HepG2 (cell line): ENCODE measurements at regions not wholly inside any gene's neighbourhood (a gene's known extent, or its start where the extent isn't known, plus 50 kb on each side); places are given as distances from the start of the nearest gene placed in this dataset.

Experiments
- ATAC-seq: fragments of 200-7000 bp; cut with Tn5 transposase; 3 replicates; pipeline ENCODE4 v1.9.1; 2020; ENCODE audit warnings: mild to moderate bottlenecking, moderate library complexity
- BruUV-seq: library from RNA; stranded (reverse); fragments of 400-500 nt; replicated peaks from 2 replicates; lab custom pipeline; 2021; lab: Mats Ljungman, UMichigan
- CTCF ChIA-PET: fragments of 300-600 bp; formaldehyde crosslinking; extraction: SDS; loops from one replicate; lab custom pipeline; 2021; ENCODE audit warnings: low total read pairs, inconsistent platforms, low intra/inter-chr PET ratio; lab: Yijun Ruan, JAX
- POLR2A ChIA-PET: fragments of 350-600 bp; sonication (Branson Sonifier 250); formaldehyde crosslinking; loops from one replicate; lab custom pipeline; 2020; ENCODE audit warnings: antibody characterized with exemption, inconsistent platforms; lab: Yijun Ruan, JAX
- DNase-seq: peaks from one replicate; pipeline ENCODE4 v3.0.0-alpha.2; 2015; ENCODE audit warnings: low spot score
- FAIRE-seq: peaks from 3 replicates; lab custom pipeline; 2011; peaks lifted over from hg19 to GRCh38; lab: Jason Lieb, UNC
- H2AFZ ChIP-seq: one replicate; pipeline ENCODE4 v1.6.1; 2011; ENCODE audit warnings: low read length, inconsistent platforms
- H3K27ac ChIP-seq: fragments of 300-600 bp; 3 replicates; pipeline ENCODE4 v1.8.0; 2011; ENCODE audit warnings: mixed run types, mild to moderate bottlenecking, mixed read lengths, low read length, inconsistent platforms; ENCODE audit not compliant: insufficient read depth; ENCODE audit errors: extremely low read length
- H3K27me3 ChIP-seq, 2 experiments: fragments of 200-600 bp in 1 of 2; 2 replicates in 1 of 2; 3 replicates in 1 of 2; pipeline versions ENCODE4 v1.6.0 to v1.8.0; 2011; ENCODE audit warnings: low read length in 2 of 2, mild to moderate bottlenecking in 2 of 2, moderate library complexity in 2 of 2, inconsistent platforms in 1 of 2; ENCODE audit not compliant: insufficient read depth in 2 of 2, control insufficient read depth in 1 of 2
- H3K36me3 ChIP-seq, 2 experiments: fragments of 200-600 bp in 1 of 2; replicated peaks in 1 of 2; 2 replicates in 1 of 2; 3 replicates in 1 of 2; pipeline versions ENCODE4 v1.5.1 to v1.8.0; 2011; ENCODE audit warnings: low read length in 2 of 2, inconsistent platforms in 1 of 2; ENCODE audit not compliant: insufficient read depth in 2 of 2, control insufficient read depth in 1 of 2
- H3K4me1 ChIP-seq: 2 replicates; pipeline ENCODE4 v1.5.1; 2012; ENCODE audit warnings: low read length, inconsistent platforms; ENCODE audit not compliant: insufficient read depth
- H3K4me2 ChIP-seq: 2 replicates; pipeline ENCODE4 v1.6.0; 2011; ENCODE audit warnings: low read depth, low read length, inconsistent platforms
- H3K4me3 ChIP-seq, 3 experiments: fragments of 200-600 bp in 1 of 3; sonication (generic), shearing (Covaris generic) in 1 of 3; replicated peaks in 1 of 3; 2 replicates each; pipeline ENCODE4 v1.5.1; 2011 to 2016; ENCODE audit warnings: low read length in 3 of 3, inconsistent platforms in 2 of 3, low read depth in 2 of 3, mild to moderate bottlenecking in 2 of 3, control low read depth in 1 of 3, mixed read lengths in 1 of 3; ENCODE audit not compliant: insufficient read depth in 1 of 3
- H3K79me2 ChIP-seq: one replicate; pipeline ENCODE4 v1.6.1; 2011; ENCODE audit warnings: low read length, inconsistent platforms; ENCODE audit not compliant: insufficient read depth
- H3K9ac ChIP-seq: 2 replicates; pipeline ENCODE4 v1.6.0; 2011; ENCODE audit warnings: mild to moderate bottlenecking, low read depth, low read length, inconsistent platforms; ENCODE audit not compliant: insufficient read depth
- H3K9me3 ChIP-seq: 2 replicates; pipeline ENCODE4 v1.5.1; 2012; ENCODE audit warnings: mild to moderate bottlenecking, low read length
- H4K20me1 ChIP-seq: 2 replicates; pipeline ENCODE4 v1.6.0; 2011; ENCODE audit warnings: inconsistent platforms, mild to moderate bottlenecking, low read length, moderate library complexity; ENCODE audit not compliant: insufficient read depth
- CEBPG ChIP-seq: IDR thresholded peaks from 2 replicates; pipeline ENCODE4 v1.6.1; 2016
- HNF4A ChIP-seq: sonication (generic); formaldehyde crosslinking; IDR thresholded peaks from 2 replicates; pipeline ENCODE4 v1.4.0; 2020; ENCODE audit warnings: missing genetic modification reagents
- NCOR1 ChIP-seq: fragments of 200-600 bp; sonication (generic); IDR thresholded peaks from 2 replicates; pipeline ENCODE4 v1.7.0; 2017; ENCODE audit warnings: antibody characterized with exemption, low read length, borderline replicate concordance
- NR2F6 ChIP-seq, 2 experiments: IDR thresholded peaks; 2 replicates each; pipeline ENCODE4 v1.6.1; 2016; ENCODE audit warnings: antibody characterized with exemption in 1 of 2, mild to moderate bottlenecking in 1 of 2
- POGZ ChIP-seq: sonication (generic); formaldehyde crosslinking; IDR thresholded peaks from 2 replicates; pipeline ENCODE4 v1.4.0; 2020; ENCODE audit warnings: mild to moderate bottlenecking, missing genetic modification reagents
- RAD21 ChIP-seq: fragments of 450-650 bp; formaldehyde crosslinking; IDR thresholded peaks from 2 replicates; pipeline ENCODE4 v1.5.0; 2020; ENCODE audit warnings: mild to moderate bottlenecking
- ZNF263 ChIP-seq: sonication (generic); formaldehyde crosslinking; IDR thresholded peaks from 2 replicates; pipeline ENCODE4 v1.4.0; 2020; ENCODE audit warnings: missing genetic modification reagents
- ZNF460 ChIP-seq: sonication (generic); formaldehyde crosslinking; IDR thresholded peaks from 2 replicates; pipeline ENCODE4 v1.5.1; 2020; ENCODE audit warnings: missing genetic modification reagents, mild to moderate bottlenecking, borderline replicate concordance
- WGBS: methylation state at CpG from one replicate; pipeline ENCODE4 v1.1.6; 2017; ENCODE audit warnings: low lambda C conversion rate; 5-methylcytosine and 5-hydroxymethylcytosine counted together
- in situ Hi-C: cut with HindIII; loops from 2 replicates; pipeline ENCODE4 v1.10.0; 2017; ENCODE audit warnings: low pct_unique_long_range_greater_than_20kb; ENCODE audit not compliant: extremely low pct_ligation_motif_present
- intact Hi-C: fragments of 100-400 bp; cut with micrococcal nuclease; formaldehyde crosslinking; loops from one replicate; pipeline ENCODE4 v1.10.0; 2022; ENCODE audit not compliant: unreplicated experiment
- TF ChIP-seq, protein P1 (sequence below): sonication (generic); formaldehyde crosslinking; conservative IDR thresholded peaks from 2 replicates; pipeline ENCODE4 v1.5.0; 2020; ENCODE audit warnings: missing genetic modification reagents
- TF ChIP-seq, protein P2 (sequence below): sonication (generic); formaldehyde crosslinking; IDR thresholded peaks from 2 replicates; pipeline ENCODE4 v1.9.0; 2022; ENCODE audit warnings: missing genetic modification reagents, mild to moderate bottlenecking, borderline replicate concordance
- TF ChIP-seq, protein P3 (sequence below): sonication (generic); formaldehyde crosslinking; IDR thresholded peaks from 2 replicates; pipeline ENCODE4 v1.4.0; 2020; ENCODE audit warnings: mild to moderate bottlenecking, missing genetic modification reagents, borderline replicate concordance
- TF ChIP-seq, protein P4 (sequence below): IDR thresholded peaks from 2 replicates; pipeline ENCODE4 v1.6.1; 2016; ENCODE audit warnings: control low read depth

DNA sequence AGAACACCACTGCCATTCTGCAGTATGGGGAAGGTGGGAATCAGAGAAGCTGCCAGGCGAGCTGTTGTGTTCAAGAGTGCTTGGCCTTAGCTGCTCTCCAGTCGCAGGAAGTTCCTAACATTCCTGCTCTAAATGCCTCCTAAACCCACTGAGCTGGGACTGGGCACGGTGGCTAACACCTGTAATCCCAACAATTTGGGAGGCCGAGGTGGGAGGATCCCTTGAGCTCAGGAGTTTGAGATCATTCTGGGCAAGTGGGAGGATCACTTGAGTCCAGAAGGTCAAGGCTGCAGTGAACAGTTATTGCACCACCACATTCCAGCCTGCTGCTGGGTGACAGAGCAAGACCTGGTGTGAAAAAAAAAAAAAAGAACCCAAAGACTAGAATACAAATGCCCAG, 690.3 kb upstream of the FAM241A start (continued):
- TF ChIP-seq, protein P1, sequence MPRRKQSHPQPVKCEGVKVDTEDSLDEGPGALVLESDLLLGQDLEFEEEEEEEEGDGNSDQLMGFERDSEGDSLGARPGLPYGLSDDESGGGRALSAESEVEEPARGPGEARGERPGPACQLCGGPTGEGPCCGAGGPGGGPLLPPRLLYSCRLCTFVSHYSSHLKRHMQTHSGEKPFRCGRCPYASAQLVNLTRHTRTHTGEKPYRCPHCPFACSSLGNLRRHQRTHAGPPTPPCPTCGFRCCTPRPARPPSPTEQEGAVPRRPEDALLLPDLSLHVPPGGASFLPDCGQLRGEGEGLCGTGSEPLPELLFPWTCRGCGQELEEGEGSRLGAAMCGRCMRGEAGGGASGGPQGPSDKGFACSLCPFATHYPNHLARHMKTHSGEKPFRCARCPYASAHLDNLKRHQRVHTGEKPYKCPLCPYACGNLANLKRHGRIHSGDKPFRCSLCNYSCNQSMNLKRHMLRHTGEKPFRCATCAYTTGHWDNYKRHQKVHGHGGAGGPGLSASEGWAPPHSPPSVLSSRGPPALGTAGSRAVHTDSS, result no peak
- TF ChIP-seq HNF4A (peak; percentile 75), NR2F6 (IDR thresholded peaks at IDR 0.05) (0 out of 2 replicates have a peak, but pooled peaks have one; percentile 17), NR2F6 (CRISPR knock-in tag; IDR thresholded peaks at IDR 0.05) (0 out of 2 replicates have a peak, but pooled peaks have one; percentile 27), CEBPG (CRISPR knock-in tag) (peak; percentile 40; the same call in 1 of the 2 replicates), ZNF460 (CRISPR knock-in tag) (peak; percentile 78), POGZ (peak; percentile 46; the same call in 1 of the 2 replicates), RAD21 (CRISPR knock-in tag) (no peak), ZNF263 (CRISPR knock-in tag) (peak; percentile 66)
- TF ChIP-seq, protein P2, sequence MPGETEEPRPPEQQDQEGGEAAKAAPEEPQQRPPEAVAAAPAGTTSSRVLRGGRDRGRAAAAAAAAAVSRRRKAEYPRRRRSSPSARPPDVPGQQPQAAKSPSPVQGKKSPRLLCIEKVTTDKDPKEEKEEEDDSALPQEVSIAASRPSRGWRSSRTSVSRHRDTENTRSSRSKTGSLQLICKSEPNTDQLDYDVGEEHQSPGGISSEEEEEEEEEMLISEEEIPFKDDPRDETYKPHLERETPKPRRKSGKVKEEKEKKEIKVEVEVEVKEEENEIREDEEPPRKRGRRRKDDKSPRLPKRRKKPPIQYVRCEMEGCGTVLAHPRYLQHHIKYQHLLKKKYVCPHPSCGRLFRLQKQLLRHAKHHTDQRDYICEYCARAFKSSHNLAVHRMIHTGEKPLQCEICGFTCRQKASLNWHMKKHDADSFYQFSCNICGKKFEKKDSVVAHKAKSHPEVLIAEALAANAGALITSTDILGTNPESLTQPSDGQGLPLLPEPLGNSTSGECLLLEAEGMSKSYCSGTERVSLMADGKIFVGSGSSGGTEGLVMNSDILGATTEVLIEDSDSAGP, result no peak

DNA sequence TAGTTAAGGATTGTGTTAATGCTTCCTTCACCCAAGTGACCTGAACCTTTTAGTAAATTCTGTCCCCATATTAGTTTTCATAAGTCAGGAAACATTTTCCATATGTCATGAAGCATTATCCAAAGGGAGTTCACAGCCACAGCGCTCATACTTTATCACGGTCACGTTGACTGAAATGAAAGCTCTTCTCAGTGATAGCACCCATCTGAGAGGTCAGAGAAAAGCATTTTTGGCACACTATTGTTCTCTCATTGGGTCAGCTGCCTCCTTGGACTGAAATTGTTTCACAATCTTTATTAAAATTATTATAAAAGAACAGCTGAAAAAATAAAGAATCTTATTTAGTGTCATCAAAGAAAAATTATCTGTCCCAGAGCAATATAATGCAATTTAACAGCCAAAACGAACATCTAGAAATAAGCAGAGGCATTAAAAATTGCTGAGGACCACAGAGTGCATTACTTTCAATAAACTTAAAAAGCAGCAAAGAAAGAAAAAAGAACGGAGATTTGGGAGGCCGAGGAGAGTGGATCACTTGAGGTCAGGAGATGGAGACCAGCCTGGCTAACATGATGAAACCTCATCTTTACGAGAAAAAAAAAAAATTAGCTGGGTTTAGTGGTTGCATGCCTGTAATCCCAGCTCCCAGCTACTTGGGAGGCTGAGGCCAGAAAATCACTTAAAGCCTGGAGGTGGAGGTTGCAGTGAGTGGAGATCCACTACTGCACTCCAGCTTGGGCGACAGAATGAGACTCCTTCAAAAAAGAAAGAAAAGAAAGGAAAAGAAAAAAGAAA, 680.8 kb upstream of the FAM241A start:
- WGBS, result under 1% methylated on average over 8 of the region's 8 CpGs
- no peak for ATAC-seq
- in situ Hi-C loops, result no loop called here
- TF ChIP-seq, protein P3, sequence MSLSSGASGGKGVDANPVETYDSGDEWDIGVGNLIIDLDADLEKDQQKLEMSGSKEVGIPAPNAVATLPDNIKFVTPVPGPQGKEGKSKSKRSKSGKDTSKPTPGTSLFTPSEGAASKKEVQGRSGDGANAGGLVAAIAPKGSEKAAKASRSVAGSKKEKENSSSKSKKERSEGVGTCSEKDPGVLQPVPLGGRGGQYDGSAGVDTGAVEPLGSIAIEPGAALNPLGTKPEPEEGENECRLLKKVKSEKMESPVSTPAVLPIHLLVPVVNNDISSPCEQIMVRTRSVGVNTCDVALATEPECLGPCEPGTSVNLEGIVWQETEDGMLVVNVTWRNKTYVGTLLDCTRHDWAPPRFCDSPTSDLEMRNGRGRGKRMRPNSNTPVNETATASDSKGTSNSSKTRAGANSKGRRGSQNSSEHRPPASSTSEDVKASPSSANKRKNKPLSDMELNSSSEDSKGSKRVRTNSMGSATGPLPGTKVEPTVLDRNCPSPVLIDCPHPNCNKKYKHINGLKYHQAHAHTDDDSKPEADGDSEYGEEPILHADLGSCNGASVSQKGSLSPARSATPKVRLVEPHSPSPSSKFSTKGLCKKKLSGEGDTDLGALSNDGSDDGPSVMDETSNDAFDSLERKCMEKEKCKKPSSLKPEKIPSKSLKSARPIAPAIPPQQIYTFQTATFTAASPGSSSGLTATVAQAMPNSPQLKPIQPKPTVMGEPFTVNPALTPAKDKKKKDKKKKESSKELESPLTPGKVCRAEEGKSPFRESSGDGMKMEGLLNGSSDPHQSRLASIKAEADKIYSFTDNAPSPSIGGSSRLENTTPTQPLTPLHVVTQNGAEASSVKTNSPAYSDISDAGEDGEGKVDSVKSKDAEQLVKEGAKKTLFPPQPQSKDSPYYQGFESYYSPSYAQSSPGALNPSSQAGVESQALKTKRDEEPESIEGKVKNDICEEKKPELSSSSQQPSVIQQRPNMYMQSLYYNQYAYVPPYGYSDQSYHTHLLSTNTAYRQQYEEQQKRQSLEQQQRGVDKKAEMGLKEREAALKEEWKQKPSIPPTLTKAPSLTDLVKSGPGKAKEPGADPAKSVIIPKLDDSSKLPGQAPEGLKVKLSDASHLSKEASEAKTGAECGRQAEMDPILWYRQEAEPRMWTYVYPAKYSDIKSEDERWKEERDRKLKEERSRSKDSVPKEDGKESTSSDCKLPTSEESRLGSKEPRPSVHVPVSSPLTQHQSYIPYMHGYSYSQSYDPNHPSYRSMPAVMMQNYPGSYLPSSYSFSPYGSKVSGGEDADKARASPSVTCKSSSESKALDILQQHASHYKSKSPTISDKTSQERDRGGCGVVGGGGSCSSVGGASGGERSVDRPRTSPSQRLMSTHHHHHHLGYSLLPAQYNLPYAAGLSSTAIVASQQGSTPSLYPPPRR (CRISPR knock-in tag), result no peak
- TF ChIP-seq, protein P4, sequence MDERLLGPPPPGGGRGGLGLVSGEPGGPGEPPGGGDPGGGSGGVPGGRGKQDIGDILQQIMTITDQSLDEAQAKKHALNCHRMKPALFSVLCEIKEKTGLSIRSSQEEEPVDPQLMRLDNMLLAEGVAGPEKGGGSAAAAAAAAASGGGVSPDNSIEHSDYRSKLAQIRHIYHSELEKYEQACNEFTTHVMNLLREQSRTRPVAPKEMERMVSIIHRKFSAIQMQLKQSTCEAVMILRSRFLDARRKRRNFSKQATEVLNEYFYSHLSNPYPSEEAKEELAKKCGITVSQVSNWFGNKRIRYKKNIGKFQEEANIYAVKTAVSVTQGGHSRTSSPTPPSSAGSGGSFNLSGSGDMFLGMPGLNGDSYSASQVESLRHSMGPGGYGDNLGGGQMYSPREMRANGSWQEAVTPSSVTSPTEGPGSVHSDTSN (CRISPR knock-in tag), result no peak
- no peak for TF ChIP-seq NCOR1

More for the DNA sequence above, 680.8 kb upstream of the FAM241A start:
- no peaks in the 10 kb centered on the region for H3K36me3 ChIP-seq
- ChIA-PET CTCF (no interaction called here), POLR2A (no interaction called here)
- DNase-seq (no peak), FAIRE-seq (no peak)
- no peaks in the 10 kb centered on the region for H3K4me1 ChIP-seq
- no peaks in the 10 kb centered on the region for H4K20me1 ChIP-seq
- no peaks in the 10 kb centered on the region for H3K9me3 ChIP-seq
- H3K4me3 ChIP-seq, result no peak overlapping the region
- no peak overlapping the region for H3K9ac ChIP-seq
- no peak overlapping the region for H3K27ac ChIP-seq
- no peaks in the 10 kb centered on the region for H3K79me2 ChIP-seq
- intact Hi-C loops, result no loop called here
- H3K4me2 ChIP-seq, result no peak overlapping the region
- no TSS peak for BruUV-seq
- H2AFZ ChIP-seq, result no peak overlapping the region
- no peaks in the 10 kb centered on the region for H3K27me3 ChIP-seq
